ENCODE measurements at regions not wholly inside any gene's neighbourhood (a gene's known extent, or its start where the extent isn't known, plus 50 kb on each side); places are given as distances from the start of the nearest gene placed in this dataset.
"Not testable (repeated sequence)": the region's sequence is repeated elsewhere in the genome, so short reads cannot be mapped to it uniquely, and the experiment has no call there.

DNA sequence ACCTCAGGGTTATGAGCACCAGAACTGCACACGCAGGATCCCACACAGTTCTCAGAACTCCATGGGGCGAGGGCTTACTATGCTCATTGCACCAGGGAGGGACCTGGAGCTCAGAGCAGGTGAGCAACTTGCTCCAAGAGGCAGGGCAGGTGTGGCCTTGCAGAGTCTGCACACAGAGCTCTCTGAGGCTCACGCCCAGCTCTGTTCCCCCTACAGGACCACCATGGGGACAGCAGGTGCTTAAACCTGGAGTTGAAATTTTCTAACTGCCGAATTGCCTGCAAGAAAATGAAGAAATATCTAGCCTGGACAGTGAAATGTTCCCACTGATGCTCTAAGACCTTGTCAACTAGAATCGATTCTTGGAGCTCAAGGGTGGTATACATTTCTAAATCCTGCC is 49.9 kb upstream of the MSMB start:
- not testable (repeated sequence) for DNase-seq

DNA sequence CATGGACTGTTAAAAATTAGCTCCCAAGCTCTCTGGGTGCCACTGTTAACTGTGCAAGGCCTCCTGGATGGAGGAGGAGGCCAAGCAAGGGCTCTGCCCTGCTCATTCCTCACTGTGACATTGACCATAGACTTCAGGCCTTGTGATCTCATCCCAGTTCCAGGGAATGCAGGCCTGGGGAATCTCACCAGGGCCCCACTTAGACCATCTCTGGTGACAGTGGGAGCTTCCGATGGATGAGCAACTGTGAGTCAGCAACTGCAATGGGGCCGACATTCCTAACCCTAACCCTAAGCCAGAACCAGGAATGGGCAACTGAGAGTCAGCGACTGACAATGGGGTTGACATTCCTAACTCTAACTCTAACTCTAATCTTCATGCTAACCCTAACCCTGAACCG is 50.4 kb upstream of the MSMB start:
- DNase-seq, result no peak

DNA sequence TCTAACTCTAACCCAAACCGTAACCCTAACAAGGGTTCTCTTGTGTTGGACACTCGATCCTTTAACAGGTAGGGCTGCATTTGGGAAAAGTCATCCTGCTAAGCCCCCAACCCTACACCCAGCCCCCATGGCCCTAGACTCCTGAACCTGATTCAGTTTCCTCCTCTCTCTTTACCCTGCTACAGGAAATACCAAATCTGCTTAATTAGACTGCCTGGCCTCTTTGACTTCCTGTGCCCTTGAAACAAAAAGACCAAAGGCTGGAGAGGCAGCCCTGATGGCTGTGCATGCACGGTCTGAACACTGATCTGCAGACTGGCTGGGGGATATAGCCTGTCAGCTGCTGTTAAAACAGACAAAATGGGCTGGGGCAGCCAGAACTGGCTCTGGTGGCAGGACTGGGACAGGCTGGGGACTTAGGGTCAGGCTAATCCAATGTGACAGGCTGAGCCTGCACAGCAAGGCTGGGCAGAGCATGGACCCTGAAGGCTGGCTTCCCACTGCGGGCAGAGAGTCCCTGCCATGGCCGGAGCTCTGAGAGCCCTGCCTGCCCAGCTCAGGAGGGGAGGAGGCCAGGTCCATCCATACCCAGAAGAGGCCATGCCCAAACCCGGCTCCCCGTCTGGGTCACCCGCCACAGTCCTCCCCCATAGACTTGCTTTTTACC is 51.0 kb upstream of the MSMB start:
- no peak for DNase-seq

DNA sequence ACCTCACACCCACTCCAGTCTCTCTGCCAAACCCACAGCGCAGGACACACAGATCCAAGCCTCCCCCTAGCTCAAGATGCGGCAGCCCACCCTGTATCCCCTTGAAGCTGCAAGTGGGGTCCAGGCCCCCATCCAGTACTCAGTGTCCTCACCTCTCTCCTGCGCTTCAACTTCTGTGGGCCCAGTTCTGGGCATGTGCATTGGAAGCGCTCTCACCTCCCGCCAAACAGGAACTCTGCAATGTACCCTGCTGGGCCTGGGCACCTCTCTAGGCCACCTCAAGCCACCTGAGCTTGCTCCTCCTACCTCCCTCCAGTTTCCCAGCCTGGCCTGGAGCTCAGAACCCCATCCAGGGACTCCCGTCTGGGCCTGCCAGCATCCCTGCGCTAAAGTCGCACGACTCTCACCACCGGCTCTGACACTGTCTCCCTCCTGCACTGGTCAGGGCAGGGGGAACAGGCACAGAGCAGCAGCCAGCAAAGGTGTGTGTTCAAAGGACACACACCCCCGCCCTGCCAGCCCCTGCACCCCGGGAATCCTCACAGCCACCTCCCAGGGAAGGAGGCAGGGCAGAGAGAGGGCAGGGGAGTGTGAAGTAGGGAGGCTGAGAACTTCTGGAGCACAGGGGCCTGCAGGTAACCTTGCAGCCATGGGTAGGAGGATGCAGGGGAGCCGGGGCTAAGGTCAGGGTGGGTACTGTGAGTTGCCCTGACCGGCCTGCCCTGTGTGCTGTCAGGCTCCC is 51.7 kb upstream of the MSMB start:
- no peak for DNase-seq

DNA sequence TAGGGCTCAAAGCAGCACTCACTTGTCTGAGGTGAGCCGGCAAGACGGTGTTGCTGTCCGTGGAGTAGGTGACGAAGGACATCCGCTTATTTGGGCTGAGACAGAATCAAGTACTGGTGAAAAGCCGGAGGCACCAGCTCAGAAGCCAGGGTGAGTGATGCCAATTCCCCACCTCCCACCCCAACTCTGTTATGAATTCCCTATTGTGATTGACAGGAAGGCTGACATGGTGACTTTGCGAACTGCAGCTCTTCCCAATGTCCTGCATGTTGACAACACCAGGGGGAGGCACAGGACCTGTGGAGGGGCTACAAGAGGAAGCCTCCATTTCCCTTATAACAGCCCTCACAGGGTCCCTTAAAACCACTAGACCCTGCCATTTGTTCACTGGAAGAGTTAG is 52.3 kb upstream of the MSMB start:
- DNase-seq, result no peak

DNA sequence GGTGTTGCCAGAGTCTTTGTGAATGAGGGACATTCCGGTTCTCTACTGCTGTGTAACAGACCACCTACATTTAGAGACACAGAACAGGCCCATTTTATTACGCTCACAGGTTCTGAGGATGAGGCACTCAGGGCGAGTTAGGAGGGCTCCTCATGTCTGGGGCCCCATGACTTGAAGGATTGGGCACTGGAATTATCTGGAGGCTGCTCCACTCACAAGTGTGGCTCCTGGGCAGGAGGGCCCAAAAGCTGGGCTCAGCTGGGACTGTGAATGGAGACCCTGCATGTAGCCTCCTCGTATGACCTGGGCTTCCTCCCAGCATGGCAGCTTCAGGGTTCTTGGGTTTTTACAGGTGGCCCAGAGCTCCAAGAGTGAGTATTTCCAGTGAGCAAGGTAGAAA is 52.9 kb upstream of the MSMB start:
- not testable (repeated sequence) for DNase-seq

DNA sequence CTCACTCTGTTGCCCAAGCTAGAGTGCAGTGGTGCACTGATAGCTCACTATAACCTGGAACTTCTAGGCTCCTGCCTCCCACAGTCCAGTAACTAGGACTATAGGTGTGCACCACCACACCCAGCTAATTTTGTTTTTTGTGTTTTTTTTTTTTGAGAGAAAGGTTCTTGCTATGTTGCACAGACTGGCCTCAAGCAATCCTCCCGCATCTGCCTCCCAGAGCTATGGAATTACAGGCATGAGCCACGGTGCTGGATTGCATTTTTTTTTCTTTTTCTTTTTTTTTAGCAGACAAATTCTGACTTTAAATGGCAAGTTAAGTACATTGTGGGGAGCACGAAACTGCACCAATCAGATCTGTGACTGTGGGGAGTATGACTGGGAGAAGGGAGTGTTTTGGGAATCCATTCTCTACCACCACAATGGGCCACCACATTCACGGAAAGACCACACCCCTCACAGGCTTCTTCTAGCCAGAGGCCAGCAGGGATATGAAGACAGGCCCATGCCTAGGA is 58.1 kb upstream of the MSMB start:
- DNase-seq, result no peak

DNA sequence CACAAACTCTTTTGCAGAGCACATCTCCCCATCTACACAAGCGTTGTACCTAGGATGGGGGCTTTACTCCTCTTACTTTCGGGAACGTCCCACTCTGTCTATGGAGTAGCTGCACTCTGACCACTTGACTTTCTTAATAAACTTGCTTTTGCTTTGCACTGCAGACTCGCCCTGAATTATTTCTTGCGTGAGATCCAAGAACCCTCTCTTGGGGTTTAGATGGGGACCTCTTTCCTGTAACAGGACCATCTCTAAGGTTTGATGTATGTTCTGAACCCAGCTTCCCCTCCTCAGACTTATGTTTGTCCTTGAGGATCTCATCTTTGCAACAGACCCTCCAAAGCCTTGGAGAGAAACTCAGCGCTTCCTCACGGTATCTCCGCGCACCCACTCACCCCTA is 59.3 kb upstream of the MSMB start:
- DNase-seq, result not testable (repeated sequence)

DNA sequence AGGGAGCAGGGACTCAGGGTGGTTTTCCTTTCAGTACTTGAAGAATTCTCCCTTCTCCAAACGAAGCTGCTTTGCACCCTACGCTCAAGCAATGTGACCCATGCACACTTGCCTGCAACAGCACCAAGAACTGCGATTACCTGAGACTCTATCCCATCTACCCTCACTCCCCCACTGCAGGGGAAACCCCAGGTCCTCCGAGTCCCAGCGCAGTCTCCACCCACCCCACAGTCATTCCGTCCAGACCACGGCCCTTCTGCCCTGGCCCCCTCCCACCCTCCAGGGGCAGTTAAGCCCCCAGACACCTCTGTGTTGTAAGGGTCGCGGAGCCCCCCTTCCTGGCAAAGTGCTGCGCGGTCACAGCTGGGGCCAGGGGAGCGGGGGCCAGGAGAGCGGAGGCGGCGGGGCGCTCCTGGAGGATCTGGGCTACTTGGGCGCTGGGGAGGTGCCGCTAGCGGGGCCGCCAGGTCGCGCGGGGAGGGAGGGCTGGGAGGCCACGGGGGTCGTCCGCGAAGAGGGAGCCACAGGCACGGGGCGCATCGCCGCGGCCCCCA is 59.9 kb upstream of the MSMB start:
- DNase-seq, result not testable (repeated sequence)

DNA sequence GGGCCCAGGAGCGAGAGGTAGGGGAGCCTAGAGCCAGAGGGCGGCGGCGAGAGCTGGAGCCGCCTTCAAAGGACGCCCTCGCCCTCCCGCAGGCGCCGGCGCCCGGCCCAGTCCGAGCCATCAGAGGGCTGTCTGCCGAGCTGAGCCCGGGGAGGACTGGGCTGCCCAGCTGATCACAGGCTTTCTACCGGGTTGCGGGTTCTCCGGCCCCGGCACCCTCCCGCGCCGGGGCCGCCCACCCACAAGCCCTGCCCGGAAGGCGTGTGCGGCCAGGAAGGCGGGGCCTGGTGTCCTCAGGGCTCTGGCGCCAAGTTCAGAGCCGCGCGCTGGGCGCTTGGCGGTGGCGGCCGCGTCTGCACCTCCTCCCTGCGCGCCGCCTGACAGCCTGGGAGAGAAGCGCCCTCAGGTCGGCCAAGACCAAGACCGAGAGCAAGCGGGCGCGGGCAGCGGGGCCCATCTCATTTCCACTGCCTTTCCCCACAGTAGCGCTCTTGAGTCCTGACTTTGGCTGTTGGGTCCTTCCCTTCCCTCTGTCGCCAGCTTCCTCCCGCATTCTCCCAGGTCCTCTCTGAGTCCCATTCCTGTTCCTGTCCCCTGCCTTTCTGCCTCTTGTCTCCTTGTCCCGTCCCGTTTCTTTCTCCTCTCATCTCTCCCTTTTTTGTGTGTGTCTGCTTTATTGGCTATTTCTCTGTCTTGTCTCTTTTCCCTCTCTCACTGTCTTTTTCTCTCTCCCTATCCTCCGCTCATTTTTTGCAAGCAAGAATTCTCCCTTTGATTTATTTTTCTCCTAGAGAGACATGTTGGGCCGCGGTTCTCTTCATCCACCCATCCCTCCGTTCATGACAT is 60.6 kb upstream of the MSMB start:
- peak in 12 of 14 donors; percentile 9 to 78 (median 44) for DNase-seq

DNA sequence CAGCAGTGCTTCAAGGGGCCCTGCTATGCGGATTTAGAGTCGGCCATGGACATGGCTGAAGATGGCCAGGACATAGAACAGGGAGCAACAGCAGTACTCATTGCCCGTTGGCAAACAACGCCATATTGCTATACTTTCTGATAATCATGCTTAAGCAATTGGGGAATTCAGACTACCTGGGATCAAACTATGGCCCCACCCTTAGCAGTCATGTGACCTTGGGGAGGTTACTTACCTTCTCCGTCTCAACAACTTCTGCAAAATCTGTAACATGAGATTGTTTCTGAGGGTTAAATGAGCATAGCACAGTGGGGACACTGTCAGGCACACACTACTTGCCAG is 62.1 kb upstream of the MSMB start:
- not testable (repeated sequence) for DNase-seq

DNA sequence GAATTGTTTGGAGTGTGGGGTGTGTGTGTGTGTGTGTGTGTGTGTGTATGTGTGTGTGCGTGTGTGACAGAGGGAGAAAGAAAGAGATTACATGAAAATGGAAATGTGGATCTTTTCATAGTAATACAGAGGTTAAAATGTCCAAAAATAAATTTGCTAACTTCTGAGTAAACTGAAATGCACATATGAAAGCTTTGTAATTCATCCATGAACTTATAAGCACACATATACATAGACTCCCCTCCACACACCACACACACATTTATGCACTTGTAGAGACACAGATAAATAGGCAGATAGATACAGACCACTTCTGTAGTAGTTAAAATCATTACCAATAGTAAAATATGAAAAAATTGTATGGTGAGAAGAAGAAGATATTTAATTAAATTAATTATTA is 108.2 kb upstream of the MSMB start:
- DNase-seq, result not testable (repeated sequence)

DNA sequence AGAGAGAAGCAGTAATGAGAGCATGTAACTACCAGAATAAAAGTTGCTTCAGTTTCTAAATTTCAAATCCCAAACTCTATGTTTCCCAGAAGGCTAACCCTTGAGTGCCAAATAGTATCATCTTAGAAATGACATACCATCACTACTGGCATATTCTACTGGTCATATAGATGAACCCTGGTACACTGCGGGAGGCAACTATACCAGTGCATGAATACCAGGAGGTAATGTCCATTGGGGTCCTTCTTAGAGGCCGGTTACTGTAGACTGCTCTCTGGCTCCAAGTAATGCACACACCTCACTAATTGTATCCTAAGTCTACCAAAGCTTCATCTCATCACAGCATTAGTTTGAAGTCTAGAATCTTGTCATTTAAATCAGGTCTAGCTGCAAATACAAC is 108.6 kb upstream of the MSMB start:
- DNase-seq, result not testable (repeated sequence)

DNA sequence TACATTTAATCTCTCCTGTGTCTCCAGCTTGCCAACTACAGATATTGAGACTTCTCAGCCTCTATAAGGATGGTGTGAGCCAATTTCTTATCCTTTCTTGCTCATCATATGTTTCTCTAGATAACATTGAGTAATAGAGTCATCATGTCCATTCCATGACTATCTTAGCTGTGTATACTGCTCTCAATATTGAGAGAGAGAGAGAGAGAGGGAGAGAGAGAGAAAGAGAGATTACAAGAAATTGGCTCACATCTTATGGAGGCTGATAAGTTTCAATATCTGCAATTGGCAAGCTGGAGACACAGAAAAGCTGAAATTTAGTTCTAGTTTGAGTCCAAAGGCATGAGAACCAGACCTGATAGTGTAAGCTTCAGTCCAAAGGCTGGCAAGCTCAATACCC is 110.8 kb upstream of the MSMB start:
- DNase-seq, result not testable (repeated sequence)

DNA sequence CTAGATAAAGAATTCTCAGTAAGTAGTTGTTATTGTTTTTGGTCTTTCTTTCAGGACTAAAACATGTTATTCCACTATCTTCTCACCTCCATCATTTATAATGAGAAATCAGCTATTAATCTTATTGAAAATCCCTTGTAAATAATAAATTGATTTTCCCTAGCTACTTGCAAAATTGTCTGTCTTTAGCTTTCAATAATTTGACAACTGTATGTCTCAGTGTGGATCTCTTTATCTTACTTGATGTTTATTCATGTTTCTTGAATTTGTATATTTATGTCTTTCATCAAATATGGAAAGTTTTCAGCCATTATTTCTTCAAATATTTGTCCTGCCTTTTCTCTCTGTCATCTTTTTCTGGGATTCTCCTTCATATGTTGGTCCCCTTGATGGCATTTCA is 117.1 kb upstream of the ANTXRL start:
- DNase-seq, result no peak

DNA sequence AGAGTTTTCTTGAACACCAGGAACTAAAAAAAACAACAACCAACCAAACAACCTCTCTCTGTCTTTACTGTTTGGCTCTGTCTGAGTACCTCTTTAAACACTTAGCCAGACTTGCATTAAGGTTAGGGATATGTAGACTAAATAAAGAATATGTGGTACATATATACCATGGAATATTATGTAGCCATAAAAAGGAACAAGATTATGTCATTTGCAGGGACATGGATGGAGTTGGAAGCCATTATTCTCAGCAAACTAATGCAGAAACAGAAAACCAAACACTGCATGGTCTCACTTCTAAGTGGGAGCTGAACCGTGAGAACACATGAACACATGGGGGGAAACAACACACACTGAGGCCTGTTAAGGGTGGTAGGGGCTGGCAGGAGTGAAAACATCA is 116.0 kb upstream of the ANTXRL start:
- DNase-seq, result no peak

DNA sequence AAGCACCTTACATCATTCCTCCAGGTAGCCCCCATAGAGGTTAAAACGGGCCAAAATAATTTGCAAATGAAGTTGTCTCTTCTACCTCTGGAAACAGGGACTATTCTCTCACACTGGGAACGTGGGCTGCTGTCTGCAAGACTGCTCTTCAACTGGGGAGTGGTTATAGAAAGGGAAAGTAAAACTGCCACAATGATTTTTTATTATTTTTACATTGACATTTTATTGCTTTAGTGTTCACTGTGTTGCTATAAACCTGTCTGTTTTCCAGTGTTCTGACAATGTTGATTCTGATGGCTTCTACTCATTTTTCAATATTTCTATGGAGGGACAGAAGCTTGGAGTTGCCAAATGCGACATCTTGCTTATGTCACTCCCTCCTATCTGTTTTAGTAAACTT is 115.1 kb upstream of the ANTXRL start:
- DNase-seq, result no peak

DNA sequence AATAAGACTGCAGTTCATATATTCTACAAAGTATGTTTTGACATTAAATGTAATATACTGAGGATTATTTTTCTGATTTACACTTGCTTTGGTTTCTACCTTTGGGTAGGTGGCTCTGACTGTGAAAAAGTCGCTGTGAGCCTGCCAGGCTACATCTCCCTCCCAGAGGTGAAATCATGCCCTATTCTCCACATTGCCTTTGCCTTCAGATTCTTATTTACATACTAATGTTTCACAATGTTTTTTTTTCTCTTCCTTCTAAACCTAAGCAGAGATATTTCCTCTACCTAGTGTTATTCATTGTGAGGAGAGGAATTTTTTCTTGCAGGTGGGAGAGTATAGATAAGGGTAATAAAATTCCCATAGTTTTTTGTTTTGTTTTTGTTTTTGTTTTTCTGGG is 111.5 kb upstream of the ANTXRL start:
- DNase-seq, result no peak

DNA sequence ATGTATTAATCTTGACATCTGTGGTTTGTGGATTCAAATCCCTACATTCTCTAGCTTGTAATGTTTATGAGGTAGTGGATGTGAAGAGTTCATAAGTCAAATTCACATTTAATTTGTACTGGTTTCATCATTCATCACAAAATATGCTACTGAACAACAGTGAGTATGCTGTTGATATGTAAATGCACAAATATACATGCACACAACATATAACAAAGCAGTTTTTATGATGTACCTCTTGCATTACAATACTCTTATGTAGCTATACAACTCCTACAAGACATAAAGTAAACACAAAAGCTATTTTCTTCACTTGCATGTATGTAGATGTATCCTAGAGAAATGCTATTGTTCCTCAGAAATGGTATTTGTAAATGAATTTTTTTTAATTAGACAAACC is 111.0 kb upstream of the ANTXRL start:
- DNase-seq, result no peak

DNA sequence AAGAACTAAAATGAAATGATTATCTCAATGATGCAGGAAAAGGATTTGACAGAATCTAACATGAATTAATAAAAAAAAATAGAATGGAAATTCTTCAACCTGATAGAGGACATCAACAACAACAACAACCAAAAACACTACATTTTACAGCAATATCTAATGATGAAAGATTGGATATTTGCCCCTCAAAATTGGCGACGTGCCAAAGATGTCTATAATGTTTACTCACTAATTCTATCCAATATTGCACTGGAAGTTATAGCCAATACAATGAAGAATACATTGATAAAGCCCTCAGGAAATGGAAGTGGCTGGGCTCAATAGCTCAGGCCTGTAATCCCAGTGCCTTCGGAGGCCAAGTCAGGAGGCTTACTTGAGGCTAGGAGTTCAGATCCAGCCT is 99.4 kb upstream of the ANTXRL start:
- DNase-seq, result not testable (repeated sequence)

DNA sequence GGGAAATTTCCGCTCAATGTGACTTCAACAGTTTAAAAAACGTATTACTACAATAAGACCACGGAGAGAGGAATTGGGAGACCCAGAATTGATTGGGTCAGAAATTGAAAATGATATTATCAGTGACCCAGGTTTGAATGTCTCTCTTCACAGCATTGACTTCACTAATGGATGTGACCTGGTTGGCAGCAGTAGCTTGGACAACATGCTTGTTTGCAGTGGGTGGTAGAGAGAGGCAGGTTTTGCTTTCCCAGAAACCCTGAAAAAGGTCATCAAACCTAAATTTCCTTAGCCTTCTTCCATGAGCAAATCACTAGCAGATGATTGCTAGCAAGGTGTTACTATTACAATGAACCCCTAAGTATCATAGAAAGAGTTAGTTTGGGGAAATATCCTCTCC is 89.7 kb upstream of the ANTXRL start:
- DNase-seq, result no peak

DNA sequence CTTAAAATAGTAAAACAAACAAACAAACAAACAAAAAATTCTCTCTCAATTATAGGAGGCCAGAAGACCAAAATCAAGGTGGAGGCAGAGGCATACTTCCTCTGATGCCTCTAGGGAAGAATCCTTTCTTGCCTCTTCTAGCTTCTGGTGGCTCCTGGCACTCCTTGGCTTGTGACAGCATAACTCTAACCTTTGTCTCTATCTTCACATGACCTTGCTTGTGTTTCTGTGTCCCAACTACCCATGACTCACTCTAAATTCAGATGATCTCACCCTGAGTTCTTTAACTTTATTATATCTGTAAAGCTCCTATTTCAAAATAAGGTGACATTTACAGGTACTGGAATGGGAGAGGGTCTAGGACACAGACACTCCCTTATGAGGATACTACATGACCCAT is 88.3 kb upstream of the ANTXRL start:
- no peak for DNase-seq

DNA sequence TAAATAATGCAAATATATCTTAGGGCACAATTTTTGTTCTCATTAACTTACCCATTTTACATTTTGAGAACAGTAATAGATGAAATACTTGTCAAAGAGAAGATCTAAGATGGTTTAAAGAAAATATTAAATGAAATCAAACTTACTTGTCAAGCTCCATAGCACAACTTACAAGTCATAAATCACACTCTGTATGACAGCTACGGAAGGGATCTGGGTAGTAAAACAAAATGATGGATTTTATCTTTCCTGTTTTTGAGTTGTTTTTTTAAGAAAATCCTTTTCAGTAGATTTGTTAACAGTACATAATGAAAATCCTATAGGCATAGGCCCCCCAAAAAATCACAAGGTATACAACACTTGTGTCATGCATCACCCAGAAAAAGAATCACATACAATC is 84.4 kb upstream of the ANTXRL start:
- not testable (repeated sequence) for DNase-seq

Measured in C1 segment of cervical spinal cord (tissue), 14 donors.